HK-2 (cell line): ENCODE measurements at regions not wholly inside any gene's neighbourhood (a gene's known extent, or its start where the extent isn't known, plus 50 kb on each side); places are given as distances from the start of the nearest gene placed in this dataset.
"Not testable (repeated sequence)": the region's sequence is repeated elsewhere in the genome, so short reads cannot be mapped to it uniquely, and the experiment has no call there.

Source experiments
- DNase-seq: peaks from one replicate; pipeline ENCODE4 v3.0.0-alpha.2; 2018; ENCODE audit not compliant: unreplicated experiment

DNA sequence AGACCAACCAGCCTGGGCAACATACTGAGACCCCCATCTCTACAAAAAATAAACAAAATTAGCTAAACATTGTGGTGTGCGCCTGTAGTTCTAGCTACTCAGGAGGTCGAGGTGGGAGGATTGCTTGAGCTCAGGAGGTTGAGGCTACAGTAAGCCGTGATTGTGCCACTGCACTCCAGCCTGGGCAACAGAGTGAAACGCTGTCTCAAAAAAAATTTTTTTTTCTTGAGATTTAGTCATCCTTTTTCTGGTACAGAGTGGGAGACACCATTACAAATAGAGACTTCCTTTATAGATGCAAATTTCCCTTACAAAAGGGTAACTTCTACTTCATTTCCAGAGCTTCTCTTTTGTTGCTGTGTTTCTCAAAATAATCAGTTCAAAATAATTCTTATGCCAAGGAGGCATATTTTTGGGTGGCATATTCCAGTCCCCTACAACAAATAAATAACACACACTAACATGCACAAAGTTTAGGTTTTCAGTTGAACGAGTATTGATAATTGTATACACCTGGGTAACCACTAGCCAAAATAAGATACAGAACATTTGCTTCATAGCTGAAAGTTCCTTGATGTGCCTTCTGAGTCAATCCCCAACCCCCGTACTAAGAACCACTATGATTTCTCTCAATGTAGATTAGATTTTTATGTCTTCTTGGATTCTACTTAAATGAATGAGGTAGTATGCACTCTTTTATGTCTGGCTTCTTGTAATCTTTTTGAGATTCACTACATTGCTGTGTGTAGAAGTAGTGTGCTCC lies 248.9 kb upstream of the PROK2 start:
- DNase-seq: no peak

DNA sequence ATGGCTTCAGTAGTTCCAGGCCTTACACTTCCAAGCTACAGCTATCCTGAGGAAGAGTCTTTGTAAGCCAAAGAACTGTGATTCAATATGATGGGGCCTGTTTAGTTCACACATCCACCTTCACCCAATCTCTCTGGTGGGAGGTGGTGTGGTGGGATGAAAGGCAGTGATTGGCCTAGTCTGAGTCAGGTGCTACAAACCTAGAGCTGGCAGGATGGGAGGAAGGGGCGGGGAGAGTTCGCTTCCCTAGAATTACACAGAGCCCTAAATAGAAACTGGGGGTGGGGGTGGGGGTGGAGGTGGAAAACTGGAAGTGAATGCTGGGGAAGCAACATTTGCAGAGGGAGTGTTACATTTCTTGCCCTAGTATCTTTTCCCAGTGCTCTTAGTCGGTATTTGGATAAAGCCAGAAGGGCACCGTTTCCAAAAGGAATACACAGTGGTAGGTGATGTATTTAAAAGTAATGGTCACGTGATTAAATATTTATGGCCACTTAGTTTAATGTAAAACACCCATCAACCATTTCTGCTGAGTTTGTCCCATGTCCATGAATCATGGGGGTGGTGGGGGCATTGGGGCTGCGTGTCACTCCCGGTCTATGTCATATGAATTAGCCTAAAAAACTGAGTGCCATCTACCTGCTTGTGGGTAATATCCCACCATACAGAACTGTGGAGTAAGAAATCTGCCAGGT lies 247.6 kb upstream of the PROK2 start:
- no peak for DNase-seq

DNA sequence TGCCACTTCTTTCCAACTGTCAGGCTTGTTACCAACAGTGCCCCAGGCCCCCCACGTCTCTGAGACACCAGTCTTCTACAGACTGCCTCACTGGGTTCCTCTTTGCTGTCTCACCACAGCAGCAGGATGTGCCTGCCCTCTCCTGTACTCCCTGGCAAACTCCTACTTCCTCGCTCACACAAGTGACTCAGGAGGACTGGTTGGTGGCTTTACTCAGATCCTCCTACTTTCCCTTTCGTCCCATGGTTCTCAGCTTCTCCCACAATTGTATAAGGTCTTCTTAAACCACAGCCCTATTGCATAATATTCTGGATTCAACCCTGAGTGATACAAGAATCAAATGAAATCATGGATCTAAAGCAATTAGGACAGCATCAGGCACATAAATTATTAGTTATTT lies 246.6 kb upstream of the PROK2 start:
- DNase-seq: no peak

DNA sequence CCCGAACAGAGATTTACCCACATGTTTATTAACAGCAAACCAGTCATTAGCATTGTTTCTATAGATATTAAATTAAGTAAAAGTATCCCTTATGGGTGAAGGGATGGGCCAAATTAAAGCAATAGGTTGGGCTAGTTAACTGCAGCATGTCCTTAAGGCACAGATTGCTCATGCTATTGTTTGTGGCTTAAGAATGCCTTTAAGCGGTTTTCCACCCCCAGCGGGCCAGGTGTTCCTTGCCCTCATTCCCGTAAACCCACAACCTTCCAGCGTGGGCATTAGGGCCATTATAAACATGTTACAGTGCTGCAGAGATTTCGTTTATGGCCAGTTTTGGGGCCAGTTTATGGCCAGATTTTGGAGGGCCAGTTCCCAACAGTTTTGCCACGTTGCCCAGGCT lies 245.3 kb upstream of the PROK2 start:
- not testable (repeated sequence) for DNase-seq

DNA sequence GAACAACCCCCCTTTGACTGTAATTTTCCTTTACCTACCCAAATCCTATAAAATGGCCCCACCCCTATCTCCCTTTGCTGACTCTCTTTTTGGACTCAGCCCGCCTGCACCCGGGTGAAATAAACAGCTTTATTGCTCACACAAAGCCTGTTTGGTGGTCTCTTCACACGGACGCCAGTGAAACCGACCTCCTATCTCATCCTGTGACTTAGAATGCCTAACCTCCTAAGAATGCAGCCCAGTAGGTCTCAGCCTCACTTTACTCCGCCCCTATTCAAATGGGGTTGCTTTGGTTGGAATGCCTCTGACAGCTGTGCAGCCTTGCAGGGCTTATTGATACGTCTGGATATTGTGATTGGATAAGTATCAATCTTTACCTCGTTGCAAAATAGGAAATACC lies 243.8 kb upstream of the PROK2 start:
- DNase-seq: not testable (repeated sequence)

DNA sequence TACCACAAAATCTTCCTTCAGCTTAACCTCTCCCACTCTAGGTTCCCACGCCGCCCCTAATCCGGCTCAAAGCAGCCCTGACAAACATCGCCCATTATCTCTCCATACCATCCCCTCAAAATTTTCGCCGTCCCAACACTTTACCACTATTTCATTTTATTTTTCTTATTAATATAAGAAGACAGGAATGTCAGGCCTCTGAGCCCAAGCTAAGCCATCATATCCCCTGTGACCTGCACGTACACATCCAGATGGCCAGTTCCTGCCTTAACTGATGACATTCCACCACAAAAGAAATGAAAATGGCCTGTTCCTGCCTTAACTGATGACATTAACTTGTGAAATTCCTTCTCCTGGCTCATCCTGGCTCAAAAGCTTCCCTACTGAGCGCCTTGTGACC lies 243.4 kb upstream of the PROK2 start:
- not testable (repeated sequence) for DNase-seq

DNA sequence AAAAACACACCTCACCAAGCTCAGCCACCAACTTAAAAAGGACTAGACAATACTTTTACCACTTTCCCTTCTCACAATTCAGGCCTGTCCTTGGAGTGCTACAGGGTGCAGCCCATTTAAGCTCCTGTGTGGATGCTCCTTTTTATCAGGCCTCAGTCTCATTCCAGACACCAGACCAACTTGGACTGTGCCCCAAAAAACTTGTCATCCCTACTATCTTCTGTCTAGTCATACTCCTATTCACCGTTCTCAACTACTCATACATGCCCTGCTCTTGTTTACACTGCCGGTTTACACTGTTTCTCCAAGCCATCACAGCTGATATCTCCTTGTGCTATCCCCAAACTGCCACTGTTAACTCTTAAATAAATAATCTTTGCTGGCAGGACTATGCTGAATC lies 242.8 kb upstream of the PROK2 start:
- DNase-seq: not testable (repeated sequence)

DNA sequence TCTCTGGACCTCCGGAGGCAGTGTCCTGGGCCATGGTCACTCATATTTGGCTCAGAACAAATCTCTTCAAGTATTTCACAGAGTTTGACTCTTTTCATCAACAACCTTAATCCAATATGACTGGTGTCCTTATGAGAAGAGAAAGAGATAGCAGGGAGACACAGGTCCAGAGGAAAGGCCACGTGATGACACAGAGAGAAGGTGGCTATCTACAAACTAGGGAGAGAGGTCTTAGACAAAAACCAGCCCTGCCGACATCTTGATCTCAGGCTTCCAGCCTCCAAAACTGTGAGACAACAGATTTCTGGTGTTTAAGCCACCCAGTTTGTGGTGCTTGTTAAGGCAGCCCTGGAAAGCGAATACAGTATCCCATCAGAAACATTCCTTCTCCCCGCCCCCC lies 237.1 kb upstream of the PROK2 start:
- no peak for DNase-seq

DNA sequence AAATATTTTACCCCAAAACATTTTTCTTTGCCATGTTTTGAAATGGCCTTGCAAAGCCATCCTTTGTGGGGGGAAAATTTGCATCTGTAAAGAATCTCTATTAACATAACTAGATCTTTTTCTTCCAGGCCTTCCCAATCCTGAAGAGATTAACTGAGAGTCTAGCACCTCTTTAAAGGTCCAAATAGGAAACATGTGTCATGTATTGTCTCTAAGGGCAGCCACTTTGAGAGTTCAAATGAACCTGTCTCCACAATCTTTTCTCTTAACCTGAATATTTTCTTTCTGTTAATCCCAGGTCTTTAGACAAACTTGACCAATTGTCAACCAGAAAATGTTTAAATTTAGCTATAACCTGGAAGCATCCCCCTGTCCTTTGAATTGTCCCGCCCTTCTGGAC lies 236.6 kb upstream of the PROK2 start:
- DNase-seq: no peak

DNA sequence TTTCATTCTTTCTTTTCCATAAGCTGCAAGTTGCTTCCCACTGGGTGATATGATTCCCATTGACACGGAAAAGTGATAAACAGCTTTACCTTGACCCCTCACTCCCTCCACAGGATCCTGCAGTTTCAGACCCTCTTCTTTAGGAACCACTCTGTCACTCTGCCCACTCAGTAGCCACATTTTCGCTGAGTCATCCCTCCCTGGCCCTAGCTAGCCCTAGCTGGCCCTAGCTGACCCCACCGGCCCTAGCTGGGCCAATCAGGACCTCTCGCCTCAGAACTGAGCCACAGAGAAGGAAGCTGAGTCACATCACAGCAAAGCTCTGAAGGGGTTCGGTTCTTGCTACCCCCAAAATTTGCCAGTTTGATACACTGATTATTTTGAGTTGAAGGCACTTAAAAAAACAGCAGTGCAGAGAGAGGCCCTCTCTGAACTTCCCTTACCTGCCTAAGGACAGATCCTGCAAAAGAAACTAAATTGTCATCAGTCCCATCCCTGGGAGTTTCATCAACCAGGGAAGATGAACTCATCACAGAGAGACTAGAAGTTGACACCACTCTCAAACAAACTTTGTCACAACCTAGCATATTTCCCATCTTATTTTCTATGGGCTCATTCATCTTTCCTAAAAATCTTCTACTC lies 233.5 kb upstream of the PROK2 start:
- DNase-seq: no peak

DNA sequence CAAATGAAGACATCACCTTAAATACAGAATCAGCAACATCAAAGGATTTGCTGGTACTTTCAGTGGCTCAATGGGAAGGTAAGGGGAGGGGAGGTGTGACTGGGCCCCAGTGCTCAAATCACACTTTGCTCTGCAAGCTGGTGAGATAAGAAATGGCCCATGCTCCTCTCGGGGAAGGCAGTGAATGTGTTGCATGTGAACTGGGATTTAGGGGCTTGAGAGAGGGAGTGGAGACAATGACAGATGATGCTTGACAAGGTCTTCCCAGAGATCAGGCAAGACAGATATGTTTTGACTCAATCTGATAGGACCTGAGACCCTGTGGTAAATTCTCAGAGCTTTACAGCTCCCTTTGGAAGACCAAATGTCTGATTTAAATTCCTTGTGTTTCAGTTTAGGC lies 233.0 kb upstream of the PROK2 start:
- DNase-seq: no peak

DNA sequence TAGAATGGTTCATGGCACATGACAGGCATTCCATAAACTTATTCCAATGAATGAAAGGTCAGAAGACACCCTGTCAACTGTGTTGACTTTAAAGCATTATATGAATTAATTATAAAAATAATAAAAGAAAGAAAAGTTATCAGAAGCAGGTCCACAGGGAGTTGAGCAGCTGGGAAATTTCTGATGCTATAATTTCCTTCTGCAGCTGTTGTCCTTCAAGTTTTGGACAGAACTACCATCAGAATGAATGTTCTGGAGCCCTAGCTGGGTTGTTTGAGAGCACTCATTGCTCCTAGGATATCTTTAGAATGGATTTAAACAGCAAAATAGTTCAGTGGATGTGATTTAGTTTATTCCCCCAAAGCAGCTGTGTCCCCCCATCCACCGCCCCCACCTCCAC lies 232.4 kb upstream of the PROK2 start:
- DNase-seq: no peak

DNA sequence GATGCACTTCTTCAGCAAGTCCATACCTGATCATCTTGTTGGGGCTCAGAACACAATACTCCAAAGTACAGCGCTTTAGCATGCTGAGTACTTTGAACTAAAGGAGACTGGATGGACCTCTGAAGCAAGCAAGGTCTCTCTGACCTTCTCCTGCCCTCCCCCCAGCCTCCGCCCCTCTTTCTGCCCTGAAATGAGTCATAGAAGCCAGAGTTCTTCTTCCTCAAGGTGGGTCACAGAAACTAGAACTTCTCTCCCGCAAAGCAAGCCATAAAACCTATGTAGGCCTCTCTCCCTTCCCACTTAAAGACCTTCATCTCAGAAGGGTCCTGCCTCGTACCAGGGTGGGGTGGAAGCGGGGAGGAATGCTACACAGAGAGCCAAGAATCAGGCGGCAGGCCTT lies 230.5 kb upstream of the PROK2 start:
- no peak for DNase-seq

DNA sequence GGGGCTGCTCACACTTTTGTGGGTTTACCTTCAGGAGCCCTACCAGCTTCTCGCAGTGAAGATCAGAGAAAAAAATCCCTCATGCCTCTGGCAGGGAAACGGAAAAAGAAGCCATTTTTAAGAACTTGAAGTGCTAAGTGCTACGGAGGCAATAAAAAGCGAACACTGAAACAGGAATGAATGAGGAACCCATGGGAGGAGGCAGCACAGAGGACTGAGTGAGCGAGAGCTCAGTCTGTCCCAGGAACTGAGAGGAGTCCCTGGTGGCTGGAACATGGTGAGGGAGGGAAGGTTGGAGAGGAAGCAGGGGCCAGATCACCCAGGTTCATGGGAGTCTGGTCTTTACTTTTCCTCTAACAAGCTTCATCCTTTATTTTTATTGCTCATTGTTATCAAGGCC lies 228.1 kb upstream of the PROK2 start:
- no peak for DNase-seq

DNA sequence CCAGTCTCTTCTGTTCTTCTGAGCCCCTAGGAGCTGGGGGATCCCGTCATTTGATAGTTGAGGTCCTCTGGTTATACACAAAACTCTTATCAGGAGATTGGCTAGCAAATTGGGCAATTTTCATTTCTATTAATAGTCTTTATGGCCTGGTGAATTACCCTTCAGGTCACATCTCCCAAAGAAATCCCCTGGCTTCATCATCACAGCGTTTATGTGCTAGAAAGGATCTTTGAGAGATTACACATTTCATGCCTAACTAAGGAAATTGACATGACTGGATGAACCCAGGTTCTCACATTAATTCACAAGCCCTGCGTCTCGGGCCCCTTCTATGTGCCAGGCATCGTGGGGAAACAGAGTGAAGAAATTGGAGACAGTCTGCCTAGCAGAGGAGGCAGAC lies 227.4 kb upstream of the PROK2 start:
- DNase-seq: no peak

DNA sequence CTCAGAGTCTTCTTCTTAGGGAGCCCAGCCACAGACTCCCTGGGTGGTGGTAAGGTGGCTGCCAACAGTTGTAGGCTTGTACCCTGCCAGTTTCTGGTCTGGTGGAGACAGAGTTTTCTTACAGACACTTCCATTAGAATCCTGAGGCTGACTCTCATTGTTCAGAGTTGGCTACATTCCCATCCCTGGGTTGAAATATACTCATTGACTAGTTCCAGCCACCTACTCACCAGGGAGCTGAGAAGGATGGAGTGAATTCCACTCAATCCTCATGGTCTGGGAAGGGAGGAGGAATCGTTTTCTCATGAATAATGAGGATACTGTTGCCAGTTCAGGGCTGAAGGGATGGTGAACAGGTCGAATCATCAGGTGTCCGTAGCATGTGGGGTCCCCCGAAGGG lies 226.5 kb upstream of the PROK2 start:
- no peak for DNase-seq

DNA sequence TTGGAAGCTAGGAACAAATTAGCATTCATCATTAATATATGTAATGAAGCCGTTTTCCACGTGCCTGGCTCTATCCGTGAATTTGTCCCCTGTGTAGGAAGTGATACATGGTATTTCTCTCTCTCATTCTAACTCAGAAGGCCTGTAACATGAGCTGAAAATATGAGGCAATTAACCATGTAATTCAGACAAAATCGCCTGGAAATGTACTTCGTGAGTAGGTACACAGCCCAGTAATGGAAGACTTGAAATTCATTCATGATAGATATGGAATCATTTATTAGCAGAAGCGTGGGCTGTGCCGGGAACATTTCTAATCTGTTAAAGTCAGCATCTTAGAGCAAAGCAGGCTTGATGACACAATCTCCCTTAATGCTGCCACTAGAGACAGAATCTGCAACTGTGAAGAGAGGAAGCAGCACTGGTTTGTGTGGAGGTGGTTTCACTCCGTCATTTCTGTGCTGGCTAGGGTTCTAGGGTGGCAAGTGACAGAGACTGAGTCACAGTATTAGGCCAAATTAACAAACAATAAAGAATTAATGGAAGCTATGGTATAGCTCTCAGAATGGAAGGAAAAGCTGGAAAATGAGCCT lies 225.0 kb upstream of the PROK2 start:
- DNase-seq: no peak

DNA sequence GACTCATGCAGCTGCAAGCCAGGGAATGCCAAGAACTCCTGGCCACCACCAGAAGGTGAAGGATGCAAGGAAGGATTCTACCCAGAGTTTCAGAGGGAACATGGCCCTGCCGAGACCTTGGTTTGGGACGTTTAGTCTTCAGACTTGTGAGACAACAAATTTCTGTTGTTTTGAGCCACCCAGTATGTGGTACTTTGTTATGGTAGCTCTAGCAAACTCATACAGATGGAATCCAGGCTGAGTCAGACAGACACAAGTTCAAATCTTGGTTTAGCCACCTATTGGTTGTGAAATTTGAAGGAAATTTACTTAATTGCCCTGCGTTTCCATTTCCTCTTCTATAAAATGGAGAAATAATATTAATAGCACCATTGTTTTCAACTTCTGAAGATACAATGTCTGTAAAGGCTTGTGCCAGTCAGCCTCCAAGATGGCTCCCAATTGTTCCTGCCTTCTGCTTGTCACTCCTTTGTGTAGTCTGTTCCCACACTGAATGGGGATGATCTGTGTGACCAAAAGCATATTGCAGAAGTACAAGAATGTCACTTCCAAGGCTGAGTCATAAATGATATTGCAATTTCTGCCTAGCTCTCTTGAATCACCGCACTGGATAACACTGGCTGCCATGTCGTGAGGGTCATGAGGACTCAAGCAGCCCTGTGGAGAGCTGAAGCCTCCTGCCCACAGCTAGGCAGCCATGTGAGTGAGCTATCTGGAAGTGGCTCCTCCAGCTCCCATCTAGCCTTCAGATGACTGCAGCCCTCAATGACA lies 223.5 kb upstream of the PROK2 start:
- DNase-seq: no peak

DNA sequence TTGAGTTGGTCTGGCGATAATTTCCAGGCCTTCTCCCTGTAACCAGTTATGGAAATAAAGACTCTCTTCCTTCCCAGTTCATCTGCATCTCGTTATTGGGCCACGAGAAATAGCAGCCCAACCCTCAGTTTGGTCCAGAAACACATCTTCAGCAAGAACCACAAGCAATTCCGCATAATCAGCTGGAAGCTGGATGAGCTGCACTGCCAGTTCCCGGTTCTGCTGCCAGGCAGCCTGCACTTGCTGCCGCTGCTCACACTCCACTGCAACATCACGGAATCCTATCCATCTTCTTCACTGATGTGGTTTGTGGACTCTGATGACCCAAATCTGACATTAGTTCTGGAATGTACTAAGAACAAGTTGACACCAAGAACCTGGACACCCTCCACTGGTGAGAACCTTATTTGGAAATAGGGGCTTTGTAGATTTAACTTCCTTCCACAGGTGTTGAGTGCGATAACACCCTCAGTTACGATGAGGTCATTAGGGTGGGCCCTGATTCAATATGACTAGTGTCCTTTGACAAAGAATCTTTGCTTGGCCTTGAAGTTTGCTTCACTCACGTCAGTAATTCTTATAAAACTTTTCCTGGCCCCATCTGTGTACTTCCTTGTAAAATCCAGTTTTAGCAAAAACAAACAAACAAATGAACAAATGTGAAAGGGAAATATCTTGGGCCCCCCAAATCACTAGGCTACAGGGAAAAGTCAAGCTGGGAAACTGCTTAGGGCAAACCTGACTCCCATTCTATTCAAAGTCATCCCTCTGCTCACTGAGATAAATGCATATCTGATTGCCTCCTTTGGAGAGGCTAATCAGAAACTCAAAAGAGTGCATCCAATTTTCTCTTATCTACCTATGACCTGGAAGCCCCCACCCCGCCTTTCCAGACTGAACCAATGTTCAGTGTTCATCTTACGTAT lies 221.9 kb upstream of the PROK2 start:
- DNase-seq: no peak

DNA sequence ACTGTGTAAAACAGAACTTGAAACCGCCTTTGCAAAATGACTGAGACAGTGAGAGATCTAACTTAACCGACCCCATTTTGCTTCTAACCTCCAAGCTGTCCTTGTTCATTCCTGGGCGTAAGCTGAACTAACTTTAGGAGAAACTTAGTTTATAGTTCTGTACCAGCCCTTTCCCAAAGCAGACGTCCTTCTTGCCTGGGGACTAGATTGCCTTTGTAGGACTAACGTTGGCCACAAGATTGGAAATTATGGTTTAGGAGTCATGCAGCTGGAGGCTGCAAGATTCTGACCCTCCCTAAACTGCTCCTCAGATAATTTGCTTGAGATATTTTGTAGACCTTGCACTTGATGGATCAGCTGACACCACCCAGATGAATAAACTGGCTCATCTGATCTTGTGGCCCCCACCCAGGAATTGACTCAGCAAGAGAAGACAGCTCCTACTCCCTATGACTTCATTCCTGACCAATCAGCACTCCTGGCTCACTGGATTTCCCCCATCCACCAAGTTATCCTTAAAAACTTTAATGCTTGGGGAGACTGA lies 219.9 kb upstream of the PROK2 start:
- DNase-seq: no peak

DNA sequence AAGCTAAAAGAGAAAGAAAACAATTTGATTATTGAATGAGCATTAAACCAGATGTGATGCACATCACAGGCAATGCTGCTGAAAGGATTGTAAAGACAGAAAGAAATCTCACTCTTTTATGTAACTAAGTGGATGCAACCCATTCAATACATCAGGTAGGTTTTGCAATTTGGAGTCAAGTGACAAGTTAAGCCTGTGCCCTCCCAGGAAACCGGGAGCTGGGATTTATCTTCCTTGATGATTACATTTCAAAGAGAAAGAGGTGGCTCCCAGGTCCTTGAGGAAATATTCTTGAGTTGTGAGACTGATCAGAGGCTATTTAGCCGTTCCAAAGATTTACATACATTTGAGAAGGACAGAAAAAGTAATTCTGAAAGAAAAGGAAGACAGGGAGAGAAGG lies 219.0 kb upstream of the PROK2 start:
- no peak for DNase-seq
